ENCODE measurements at regions not wholly inside any gene's neighbourhood (a gene's known extent, or its start where the extent isn't known, plus 50 kb on each side); places are given as distances from the start of the nearest gene placed in this dataset.
"Not testable (repeated sequence)": the region's sequence is repeated elsewhere in the genome, so short reads cannot be mapped to it uniquely, and the experiment has no call there.

GRCh38 chr7:121681700-121682099 is 191.3 kb upstream of the PTPRZ1 start:
- intact Hi-C loops (cut with DNase I; ENCODE audit: low total_unique reads), result no loop called here
- Histone ChIP-seq H3K36me3 (no peaks in the 10 kb centered on the region), H3K27me3 (no peaks in the 10 kb centered on the region), H3K27ac (no peak overlapping the region), H3K4me1 (no peaks in the 10 kb centered on the region), H3K4me3 (no peak overlapping the region), H3K9me3 (no peaks in the 10 kb centered on the region)
- DNase-seq, result no peak
- in situ Hi-C loops (cut with MboI; ENCODE audit: low pct_ligation_motif_present in 1 of 4, low pct_unique_long_range_greater_than_20kb in 1 of 4, low sequenced_read_pairs in 3 of 4), result no loop called here
- 87 to 93% methylated on average over 3 of the region's 3 CpGs for WGBS, 2 donors (ENCODE audit: low coverage in 1 of 2)
- TF ChIP-seq, protein P1, sequence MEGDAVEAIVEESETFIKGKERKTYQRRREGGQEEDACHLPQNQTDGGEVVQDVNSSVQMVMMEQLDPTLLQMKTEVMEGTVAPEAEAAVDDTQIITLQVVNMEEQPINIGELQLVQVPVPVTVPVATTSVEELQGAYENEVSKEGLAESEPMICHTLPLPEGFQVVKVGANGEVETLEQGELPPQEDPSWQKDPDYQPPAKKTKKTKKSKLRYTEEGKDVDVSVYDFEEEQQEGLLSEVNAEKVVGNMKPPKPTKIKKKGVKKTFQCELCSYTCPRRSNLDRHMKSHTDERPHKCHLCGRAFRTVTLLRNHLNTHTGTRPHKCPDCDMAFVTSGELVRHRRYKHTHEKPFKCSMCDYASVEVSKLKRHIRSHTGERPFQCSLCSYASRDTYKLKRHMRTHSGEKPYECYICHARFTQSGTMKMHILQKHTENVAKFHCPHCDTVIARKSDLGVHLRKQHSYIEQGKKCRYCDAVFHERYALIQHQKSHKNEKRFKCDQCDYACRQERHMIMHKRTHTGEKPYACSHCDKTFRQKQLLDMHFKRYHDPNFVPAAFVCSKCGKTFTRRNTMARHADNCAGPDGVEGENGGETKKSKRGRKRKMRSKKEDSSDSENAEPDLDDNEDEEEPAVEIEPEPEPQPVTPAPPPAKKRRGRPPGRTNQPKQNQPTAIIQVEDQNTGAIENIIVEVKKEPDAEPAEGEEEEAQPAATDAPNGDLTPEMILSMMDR (IDR thresholded peaks at IDR 0.05), result no peak
- no peak for TF ChIP-seq EP300 (IDR thresholded peaks at IDR 0.05; ENCODE audit: low read depth)
- no peak for TF ChIP-seq POLR2AphosphoS5 (IDR thresholded peaks at IDR 0.05)
- TF ChIP-seq POLR2A (IDR thresholded peaks at IDR 0.05), result no peak

DNA sequence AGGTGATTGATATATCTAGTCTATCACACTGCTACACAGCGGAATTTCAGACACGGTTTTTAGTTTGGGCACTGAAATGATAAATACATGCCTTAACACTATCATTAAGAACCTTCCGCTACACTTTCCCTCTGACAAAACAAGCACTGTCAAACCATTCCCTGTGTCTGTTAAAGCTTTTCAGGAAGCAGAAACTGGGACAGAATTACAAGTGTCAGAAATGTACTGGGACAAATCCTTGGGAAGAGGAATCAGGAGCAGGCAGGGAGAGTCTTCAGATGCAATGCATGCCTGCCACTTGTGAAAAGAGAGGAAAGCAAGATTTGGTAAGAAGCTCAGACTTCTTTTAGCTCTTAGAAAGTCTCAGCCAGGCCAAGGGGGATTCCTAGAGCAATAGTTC is 196.8 kb upstream of the PTPRZ1 start:
- in situ Hi-C loops (cut with MboI; ENCODE audit: low pct_ligation_motif_present in 1 of 4, low pct_unique_long_range_greater_than_20kb in 1 of 4, low sequenced_read_pairs in 3 of 4), result no loop called here
- Histone ChIP-seq H3K9me3 (no peaks in the 10 kb centered on the region), H3K4me1 (no peaks in the 10 kb centered on the region), H3K4me3 (no peak overlapping the region), H3K27me3 (no peaks in the 10 kb centered on the region), H3K36me3 (no peaks in the 10 kb centered on the region), H3K27ac (no peak overlapping the region)
- WGBS, 2 donors (ENCODE audit: low coverage in 1 of 2), result 78 to 90% methylated on average over 3 of the region's 3 CpGs
- no peak for TF ChIP-seq EP300 (IDR thresholded peaks at IDR 0.05; ENCODE audit: low read depth)
- TF ChIP-seq POLR2AphosphoS5 (IDR thresholded peaks at IDR 0.05), result no peak
- no peak for TF ChIP-seq POLR2A (IDR thresholded peaks at IDR 0.05)
- TF ChIP-seq, protein P1 (IDR thresholded peaks at IDR 0.05), result no peak
- intact Hi-C loops (cut with DNase I; ENCODE audit: low total_unique reads), result no loop called here
- DNase-seq, result no peak

GRCh38 chr7:121674455-121674854 is 198.5 kb upstream of the PTPRZ1 start:
- H3K36me3 ChIP-seq; H3K27ac ChIP-seq; DNase-seq; H3K4me3 ChIP-seq; H3K27me3 ChIP-seq; intact Hi-C loops (cut with DNase I; ENCODE audit: low total_unique reads); H3K9me3 ChIP-seq; H3K4me1 ChIP-seq; in situ Hi-C loops (cut with MboI; ENCODE audit: low pct_ligation_motif_present in 1 of 4, low pct_unique_long_range_greater_than_20kb in 1 of 4, low sequenced_read_pairs in 3 of 4): not testable (repeated sequence)
- 72 to 76% methylated on average over 2 of the region's 2 CpGs for WGBS, 2 donors (ENCODE audit: low coverage in 1 of 2)

- no peaks in the 10 kb centered on the region for H3K9me3 ChIP-seq
- in situ Hi-C loops (cut with MboI; ENCODE audit: low pct_ligation_motif_present in 1 of 4, low pct_unique_long_range_greater_than_20kb in 1 of 4, low sequenced_read_pairs in 3 of 4) (no loop called here), intact Hi-C loops (cut with DNase I; ENCODE audit: low total_unique reads) (no loop called here)
- no peaks in the 10 kb centered on the region for H3K36me3 ChIP-seq
- no peaks in the 10 kb centered on the region for H3K27me3 ChIP-seq
- TF ChIP-seq, protein P1 (IDR thresholded peaks at IDR 0.05), result no peak
- no peak for TF ChIP-seq POLR2A (IDR thresholded peaks at IDR 0.05)
- H3K4me3 ChIP-seq, result no peak overlapping the region
- no peak overlapping the region for H3K27ac ChIP-seq
- no peak for DNase-seq
- H3K4me1 ChIP-seq, result no peaks in the 10 kb centered on the region
Observed at GRCh38 chr7:121669144-121669543, 203.8 kb upstream of the PTPRZ1 start.

- Histone ChIP-seq H3K9me3 (no peaks in the 10 kb centered on the region), H3K36me3 (no peaks in the 10 kb centered on the region), H3K27me3 (no peaks in the 10 kb centered on the region), H3K4me3 (no peak overlapping the region), H3K27ac (no peak overlapping the region), H3K4me1 (no peaks in the 10 kb centered on the region)
- intact Hi-C loops (cut with DNase I; ENCODE audit: low total_unique reads) (no loop called here), in situ Hi-C loops (cut with MboI; ENCODE audit: low pct_ligation_motif_present in 1 of 4, low pct_unique_long_range_greater_than_20kb in 1 of 4, low sequenced_read_pairs in 3 of 4) (no loop called here)
- WGBS, 2 donors (ENCODE audit: low coverage in 1 of 2), result 75 to 89% methylated on average over 1 of the region's 1 CpG
- no peak for DNase-seq
- no peak for TF ChIP-seq POLR2A (IDR thresholded peaks at IDR 0.05)
- TF ChIP-seq POLR2AphosphoS5 (IDR thresholded peaks at IDR 0.05), result no peak
- TF ChIP-seq, protein P1 (IDR thresholded peaks at IDR 0.05), result no peak
- TF ChIP-seq EP300 (IDR thresholded peaks at IDR 0.05; ENCODE audit: low read depth), result no peak
Observed at GRCh38 chr7:121666306-121666705, 206.7 kb upstream of the PTPRZ1 start.

All from transverse colon (tissue), 4 donors.